ENCODE measurements at regions not wholly inside any gene's neighbourhood (a gene's known extent, or its start where the extent isn't known, plus 50 kb on each side); places are given as distances from the start of the nearest gene placed in this dataset.
"Not testable (repeated sequence)": the region's sequence is repeated elsewhere in the genome, so short reads cannot be mapped to it uniquely, and the experiment has no call there.

GRCh38 chr4:110411574-110412011 is 64.4 kb upstream of the ENPEP start:
- TF ChIP-seq RARB (CRISPR knock-in tag; IDR thresholded peaks at IDR 0.05) (no peak), FOXS1 (CRISPR knock-in tag; IDR thresholded peaks at IDR 0.05) (no peak), ZSCAN20 (CRISPR knock-in tag; IDR thresholded peaks at IDR 0.05) (no peak), FOSL2 (IDR thresholded peaks at IDR 0.05) (no peak), FOSL2 (CRISPR knock-in tag; IDR thresholded peaks at IDR 0.05) (no peak), FOSB (CRISPR knock-in tag; IDR thresholded peaks at IDR 0.05) (no peak), HOXA7 (CRISPR knock-in tag; IDR thresholded peaks at IDR 0.05) (no peak), MAFK (IDR thresholded peaks at IDR 0.05; ENCODE audit: partially characterized antibody) (no peak), KDM1A (IDR thresholded peaks at IDR 0.05; ENCODE audit: low read depth) (no peak), ELK1 (IDR thresholded peaks at IDR 0.05; ENCODE audit: low read depth, low read length) (no peak), JUN (IDR thresholded peaks at IDR 0.05) (no peak), MAZ (IDR thresholded peaks at IDR 0.05; ENCODE audit: borderline replicate concordance, low read depth, low read length) (no peak), MAX (IDR thresholded peaks at IDR 0.05) (no peak), EHF (CRISPR knock-in tag; IDR thresholded peaks at IDR 0.05) (no peak), NFE2L2 (conservative IDR thresholded peaks at IDR 0.05; ENCODE audit: low read length) (no peak), SMC3 (IDR thresholded peaks at IDR 0.05) (no peak), HEYL (CRISPR knock-in tag; IDR thresholded peaks at IDR 0.05) (no peak), HES2 (IDR thresholded peaks at IDR 0.05) (no peak), EHMT2 (IDR thresholded peaks at IDR 0.05; ENCODE audit: low read depth) (no peak)
- ATAC-seq = peak; percentile 39 to 72; a peak in 4 of 6 replicates
- CTCF ChIA-PET = no interaction called here
- POLR2A ChIA-PET = no interaction called here
- WGBS (ENCODE audit: missing lambda C conversion rate) = 66% methylated on average over 5 of the region's 5 CpGs
- Histone ChIP-seq H3K4me3 (peak overlapping the region; percentile 37), H3K4me2 (peak overlapping the region; percentile 58; the same call in 2 of the 3 replicates), H3K9me3 (no peaks in the 10 kb centered on the region), H3K4me1 (no peaks in the 10 kb centered on the region), H3K27ac (peak overlapping the region; percentile 59 to 69)
- DNase-seq (ENCODE audit: low read depth in 1 of 2, low spot score in 1 of 2) = no peak
- no peak for FAIRE-seq

GRCh38 chr4:110410853-110411573 is 64.9 kb upstream of the ENPEP start:
- FAIRE-seq; POLR2A ChIA-PET; H3K9me3 ChIP-seq; CTCF ChIA-PET; DNase-seq (ENCODE audit: low read depth in 1 of 2, low spot score in 1 of 2); H3K4me1 ChIP-seq: not testable (repeated sequence)
- WGBS (ENCODE audit: missing lambda C conversion rate) = 42% methylated on average over 15 of the region's 35 CpGs
- Histone ChIP-seq H3K4me3 (peak overlapping the region; percentile 37), H3K27ac (peak overlapping the region; percentile 59 to 69), H3K4me2 (peak overlapping the region; percentile 58; the same call in 2 of the 3 replicates)
- peak in 1 of 2 experiments; percentile 22; a peak in 1 of 6 replicates for ATAC-seq

- Histone ChIP-seq H3K27ac (no peak overlapping the region), H3K9me3 (no peaks in the 10 kb centered on the region), H3K4me2 (no peak overlapping the region), H3K4me3 (no peak overlapping the region), H3K4me1 (no peaks in the 10 kb centered on the region)
- no peak for TF ChIP-seq MAFK (IDR thresholded peaks at IDR 0.05; ENCODE audit: partially characterized antibody)
- no peak for TF ChIP-seq RCOR1 (IDR thresholded peaks at IDR 0.05; ENCODE audit: low read depth, low read length)
- TF ChIP-seq ATOH8 (CRISPR knock-in tag; IDR thresholded peaks at IDR 0.05; ENCODE audit: low read depth) = no peak
- TF ChIP-seq FOSL2 (IDR thresholded peaks at IDR 0.05) = no peak
- TF ChIP-seq FOSL2 (CRISPR knock-in tag; IDR thresholded peaks at IDR 0.05) = no peak
- TF ChIP-seq POLR2A (IDR thresholded peaks at IDR 0.05; ENCODE audit: low read length) = no peak
- TF ChIP-seq REST (IDR thresholded peaks at IDR 0.05) = no peak
- ChIA-PET CTCF (no interaction called here), POLR2A (no interaction called here)
- WGBS (ENCODE audit: missing lambda C conversion rate) = 35% methylated on average over 7 of the region's 7 CpGs
- FAIRE-seq (no peak), DNase-seq (ENCODE audit: low read depth in 1 of 2, low spot score in 1 of 2) (no peak), ATAC-seq (no peak)
Observed at GRCh38 chr4:110400086-110400485, 75.9 kb upstream of the ENPEP start.

- 49% methylated on average over 8 of the region's 10 CpGs for WGBS (ENCODE audit: missing lambda C conversion rate)
- H3K4me3 ChIP-seq; H3K4me2 ChIP-seq; H3K9me3 ChIP-seq; H3K4me1 ChIP-seq; FAIRE-seq; H3K27ac ChIP-seq; ATAC-seq; DNase-seq (ENCODE audit: low read depth in 1 of 2, low spot score in 1 of 2); POLR2A ChIA-PET; CTCF ChIA-PET: not testable (repeated sequence)
Observed at GRCh38 chr4:110399046-110399445, 76.9 kb upstream of the ENPEP start.
